Retinal pigment epithelial cell (primary cell): ENCODE measurements at regions not wholly inside any gene's neighbourhood (a gene's known extent, or its start where the extent isn't known, plus 50 kb on each side); places are given as distances from the start of the nearest gene placed in this dataset.
A peak's percentile ranks its signal among the peaks of the same experiment; 100 is the strongest.

Experiments
- DNase-seq: peaks from one replicate; pipeline ENCODE4 v3.0.0-alpha.2; 2010; ENCODE audit warnings: low read depth
- H3K4me3 ChIP-seq: 2 replicates; pipeline ENCODE4 v1.5.1; 2011; ENCODE audit warnings: mild to moderate bottlenecking, low read length, control low read depth, moderate library complexity
- CTCF ChIP-seq: conservative IDR thresholded peaks from 2 replicates; pipeline ENCODE4 v1.5.1; 2011; ENCODE audit warnings: low read depth, low read length, control low read depth, inconsistent platforms

GRCh38 chr3:99384596-99384995 lies 253.8 kb upstream of the COL8A1 start:
- TF ChIP-seq CTCF: no peak
- H3K4me3 ChIP-seq: no peak overlapping the region
- no peak for DNase-seq

GRCh38 chr3:99376926-99377325 lies 261.5 kb upstream of the COL8A1 start:
- H3K4me3 ChIP-seq: no peak overlapping the region
- DNase-seq: no peak
- no peak for TF ChIP-seq CTCF

GRCh38 chr3:99373846-99374210 lies 264.6 kb upstream of the COL8A1 start:
- TF ChIP-seq CTCF: no peak
- no peak for DNase-seq
- no peak overlapping the region for H3K4me3 ChIP-seq

GRCh38 chr3:99373088-99373845 lies 265.1 kb upstream of the COL8A1 start:
- no peak for TF ChIP-seq CTCF

GRCh38 chr3:99366663-99367429 lies 271.5 kb upstream of the COL8A1 start:
- DNase-seq: no peak
- H3K4me3 ChIP-seq: no peak overlapping the region
- peak; percentile 17 for TF ChIP-seq CTCF

More at GRCh38 chr3:99373088-99373845, 265.1 kb upstream of the COL8A1 start:
- DNase-seq: no peak
- no peak overlapping the region for H3K4me3 ChIP-seq

- TF ChIP-seq CTCF: no peak
- H3K4me3 ChIP-seq: no peak overlapping the region
- no peak for DNase-seq
Observed at GRCh38 chr3:99365979-99366378, 272.4 kb upstream of the COL8A1 start.

GRCh38 chr3:99365396-99365795 lies 273.0 kb upstream of the COL8A1 start:
- TF ChIP-seq CTCF: no peak

More at GRCh38 chr3:99365396-99365795, 273.0 kb upstream of the COL8A1 start:
- H3K4me3 ChIP-seq: no peak overlapping the region
- no peak for DNase-seq
